ENCODE measurements at regions not wholly inside any gene's neighbourhood (a gene's known extent, or its start where the extent isn't known, plus 50 kb on each side); places are given as distances from the start of the nearest gene placed in this dataset.

DNA sequence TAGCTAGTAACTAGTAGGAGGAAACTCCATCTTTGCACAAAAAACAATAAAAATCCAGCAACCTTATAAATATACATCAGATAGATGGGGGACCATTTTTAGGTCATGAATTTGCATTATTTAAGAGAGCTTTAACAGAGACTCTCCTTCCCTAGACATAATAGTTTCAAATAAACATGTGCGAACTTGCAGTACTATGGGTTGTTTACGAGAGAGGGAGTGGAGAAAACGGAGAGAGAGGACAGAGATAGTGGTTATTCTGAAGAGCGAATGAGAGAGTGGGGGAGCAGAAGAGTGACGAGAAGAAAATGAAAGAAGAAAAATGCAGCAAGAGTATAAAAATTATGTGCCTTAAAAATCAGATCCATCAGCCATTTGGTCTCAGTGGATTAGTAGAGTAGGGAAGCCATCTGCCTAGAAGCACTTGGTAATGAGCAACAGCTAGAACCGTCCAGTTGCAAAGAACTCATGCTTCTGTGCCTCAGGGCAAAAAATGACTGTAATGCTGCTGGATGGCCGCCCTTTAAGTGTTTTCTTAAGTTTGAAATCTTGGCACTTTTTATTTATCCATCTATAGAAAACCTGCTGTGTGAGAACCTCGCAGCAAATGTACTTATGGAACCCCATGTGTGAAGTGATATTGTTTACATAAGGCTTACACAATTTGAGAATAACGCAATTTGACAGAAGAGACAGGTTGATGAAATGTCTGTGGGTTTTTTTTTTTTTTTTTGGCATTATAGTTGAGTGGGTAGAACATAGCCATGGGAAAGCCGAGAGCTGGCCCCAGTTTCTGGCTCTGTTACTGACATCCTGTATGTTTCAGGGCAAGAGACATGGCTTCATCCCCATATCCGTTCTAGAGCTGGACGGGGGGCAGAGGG is 95.6 kb upstream of the ZNF608 start:
- DNase-seq: peak; percentile 24

DNA sequence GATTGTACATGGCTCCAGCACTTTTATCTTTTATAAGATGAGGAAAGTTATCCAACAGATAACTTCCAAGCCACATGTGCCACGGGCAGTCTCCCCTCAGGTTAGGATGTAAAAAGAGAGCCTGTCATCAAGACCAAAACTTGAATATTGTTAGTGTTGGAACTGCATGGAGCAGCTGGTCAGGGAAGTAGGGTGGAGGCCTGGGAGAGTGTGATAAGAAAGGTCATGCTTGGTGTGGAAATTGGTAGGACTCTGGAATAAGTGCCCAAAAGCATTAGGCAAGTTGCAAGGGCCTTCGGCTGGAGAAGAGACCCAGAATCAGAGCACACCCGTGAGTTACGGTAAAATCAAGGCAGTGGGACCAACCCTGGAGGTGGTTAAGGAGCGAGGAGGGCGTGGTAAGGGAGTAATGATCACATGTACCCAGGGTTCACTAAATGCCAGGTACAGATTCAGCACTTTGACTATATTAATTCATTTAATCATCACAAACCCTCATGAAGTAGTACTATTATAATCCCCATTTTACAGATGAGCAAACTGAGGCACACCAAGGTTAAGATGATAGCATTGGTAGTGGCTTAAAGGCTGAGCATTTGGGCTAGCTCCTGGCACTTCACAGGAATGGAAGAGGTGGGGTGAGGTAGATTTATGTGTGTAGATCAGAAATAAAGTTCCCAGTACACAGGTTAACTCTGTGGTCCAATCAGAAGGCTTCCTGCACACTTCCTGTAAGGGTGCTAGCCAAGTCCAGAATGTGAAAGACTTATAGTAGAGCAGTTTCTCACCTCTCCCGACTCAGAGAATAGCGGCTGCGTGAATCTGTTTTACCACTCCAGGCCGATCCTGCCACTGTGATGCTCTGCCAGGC is 96.5 kb upstream of the ZNF608 start:
- no peak for DNase-seq

DNA sequence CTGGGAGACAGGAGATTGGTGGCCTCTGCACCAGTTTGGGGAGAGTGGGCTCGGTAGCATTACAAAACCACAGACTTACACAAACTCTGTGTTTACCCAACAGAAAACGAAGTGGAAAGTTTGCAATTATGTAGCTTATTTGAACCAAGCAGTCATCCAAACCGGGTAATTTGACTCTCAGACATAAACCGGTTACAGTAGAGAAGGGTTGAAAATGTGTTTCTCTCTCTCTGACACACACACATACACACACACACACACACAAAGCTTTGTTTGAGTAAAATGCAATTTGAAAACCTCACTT is 97.1 kb upstream of the ZNF608 start:
- peak; percentile 7 for DNase-seq

DNA sequence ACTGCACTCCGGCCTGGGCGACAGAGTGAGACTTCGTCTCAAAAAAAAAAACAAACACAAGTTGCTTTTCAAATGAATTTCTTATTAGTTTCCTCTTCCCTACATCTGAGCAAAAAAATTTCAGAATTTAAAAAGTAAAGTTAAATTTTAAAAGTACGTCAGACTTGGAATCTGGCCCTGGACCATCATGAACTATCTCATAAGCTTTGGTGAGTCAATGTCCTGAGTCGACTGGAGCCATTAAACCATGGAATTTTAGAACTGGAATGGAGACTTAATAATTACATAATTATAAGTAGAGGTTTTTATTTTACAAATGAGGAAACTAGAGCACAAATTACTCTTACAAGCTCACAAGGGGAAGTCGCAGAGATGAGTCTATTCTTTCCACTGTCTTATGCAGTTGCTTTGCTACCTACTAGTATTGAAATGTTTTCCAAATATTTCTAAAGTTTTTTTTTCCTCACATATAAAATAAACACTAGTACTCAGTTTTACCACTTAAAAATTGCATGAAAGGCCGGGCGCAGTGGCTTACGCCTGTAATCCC is 98.0 kb upstream of the ZNF608 start:
- no peak for DNase-seq

DNA sequence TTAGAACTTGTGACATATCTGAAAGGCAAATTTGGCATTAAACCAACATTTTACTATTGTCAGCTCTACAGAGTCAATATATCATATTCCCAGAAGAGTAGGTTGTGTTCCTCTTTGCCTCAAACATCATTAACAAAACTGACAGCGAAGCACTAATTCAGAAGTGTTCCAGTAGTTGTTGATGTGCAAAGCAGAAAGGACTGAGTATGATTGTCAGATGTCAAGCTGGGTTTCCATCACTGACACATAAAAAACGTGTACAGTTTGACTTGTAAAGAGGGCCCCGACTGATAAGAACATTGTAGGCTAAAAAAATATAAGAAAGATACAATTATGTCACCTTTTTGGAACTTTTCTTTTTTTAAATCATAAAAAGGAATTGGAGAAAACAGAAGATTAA is 101.5 kb upstream of the ZNF608 start:
- no peak for DNase-seq

DNA sequence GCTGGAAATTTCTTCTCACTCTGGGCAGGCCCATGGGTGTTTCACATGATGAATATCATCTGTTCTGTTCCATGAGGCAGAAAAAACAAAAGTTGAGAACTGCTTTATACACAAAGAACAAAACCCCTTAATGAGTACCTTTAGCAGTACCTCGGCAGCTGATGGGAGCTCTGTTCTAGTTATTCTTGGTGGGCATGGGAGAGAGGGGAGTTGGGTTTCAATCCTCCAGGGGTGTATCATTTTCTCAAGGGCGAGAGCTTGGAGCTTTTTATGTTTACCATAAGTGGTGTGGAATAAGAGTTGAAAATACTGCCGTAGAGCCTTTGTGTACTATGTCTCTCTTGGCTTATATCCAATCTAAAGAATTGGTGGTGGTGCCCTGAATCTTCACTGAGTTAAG is 103.3 kb upstream of the ZNF608 start:
- no peak for DNase-seq

DNA sequence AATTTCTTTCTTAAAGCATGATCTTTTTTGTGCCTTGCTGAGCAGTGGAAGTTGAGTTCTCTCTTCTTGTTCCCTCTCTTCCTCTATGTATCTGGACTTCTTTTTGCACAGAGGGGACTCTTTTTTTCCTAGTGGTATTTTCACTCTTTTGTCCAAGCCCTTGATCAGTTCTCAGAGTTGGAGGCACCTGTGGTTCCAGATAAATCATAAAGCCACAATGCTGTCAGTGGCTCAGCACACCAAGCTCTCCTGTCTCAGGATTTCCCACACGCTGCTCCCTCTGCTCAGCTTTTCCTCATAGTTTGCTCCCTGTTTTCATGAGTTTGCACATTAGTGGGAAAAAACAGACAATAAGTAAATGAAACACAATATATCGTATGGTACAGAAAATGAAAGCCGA is 110.3 kb upstream of the ZNF608 start:
- no peak for DNase-seq

DNA sequence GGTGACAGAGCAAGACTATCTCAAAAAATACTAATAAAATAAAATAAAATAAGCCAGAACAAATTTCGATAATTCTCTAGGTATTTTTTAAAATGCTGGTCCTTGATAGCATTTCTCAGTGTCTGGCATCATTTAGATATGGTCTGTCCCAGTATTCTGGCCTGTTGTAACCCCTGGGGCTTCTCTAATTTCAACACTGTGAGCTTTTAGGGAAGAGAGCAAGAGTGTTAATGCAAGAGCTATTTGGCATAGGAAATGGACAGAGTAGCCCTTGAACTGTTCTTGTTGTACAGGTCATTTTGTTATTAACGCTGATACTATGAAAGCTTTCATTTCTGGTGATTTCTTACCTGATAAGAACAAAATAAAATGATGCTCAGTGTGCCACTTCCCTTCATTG is 112.2 kb upstream of the ZNF608 start:
- no peak for DNase-seq

DNA sequence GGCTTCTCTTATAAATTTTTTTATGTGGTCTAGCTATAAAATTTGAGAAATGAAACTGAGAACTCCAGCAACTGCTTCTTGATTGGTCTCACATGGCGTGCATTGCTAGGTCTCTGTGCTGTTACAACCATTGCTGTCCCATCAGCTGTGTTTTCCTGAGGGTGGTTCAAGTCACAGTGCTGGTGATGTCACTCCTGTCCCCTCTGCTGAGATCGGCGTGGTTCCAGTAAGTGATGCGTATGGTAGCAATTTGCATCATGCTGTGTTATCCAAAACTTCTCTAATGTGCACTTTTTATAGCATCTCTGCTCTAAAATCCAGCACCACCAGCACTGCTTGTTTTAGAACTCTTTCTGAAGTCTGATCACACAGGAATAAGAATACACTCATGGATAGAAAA is 112.6 kb upstream of the ZNF608 start:
- DNase-seq: no peak

DNA sequence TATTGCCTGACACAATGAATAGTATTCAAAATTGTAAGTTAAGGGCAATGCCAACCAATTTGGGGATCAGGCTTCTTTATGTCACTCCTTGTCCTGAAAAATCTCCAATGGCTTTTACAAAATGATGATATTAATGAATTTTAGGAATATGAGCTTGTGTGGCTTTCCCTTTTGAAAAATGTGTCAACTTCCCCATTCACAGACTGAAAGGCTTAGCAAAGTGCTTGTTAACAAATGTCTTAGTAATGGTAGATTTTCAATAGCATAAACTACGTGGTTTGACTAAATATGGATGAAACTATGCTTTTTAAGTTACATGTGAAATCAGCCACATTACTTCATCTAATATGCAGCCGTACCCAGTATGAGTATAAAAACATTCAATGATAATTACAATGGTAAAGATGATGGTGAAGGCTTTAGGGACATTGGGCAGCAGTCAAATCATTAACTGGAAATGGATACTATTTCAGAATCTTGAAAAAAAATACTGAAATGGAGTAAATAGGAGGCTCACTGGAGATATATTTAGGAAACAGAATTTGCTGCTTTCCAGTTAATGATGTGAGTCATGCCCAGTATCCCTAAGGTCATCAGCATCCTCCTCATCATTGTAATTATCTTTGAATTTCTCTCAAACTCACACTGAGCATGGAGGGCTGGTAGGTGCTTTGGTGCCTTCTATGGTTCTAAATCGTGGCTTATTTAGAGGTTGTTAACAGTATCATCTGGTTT is 113.3 kb upstream of the ZNF608 start:
- no peak for DNase-seq

DNA sequence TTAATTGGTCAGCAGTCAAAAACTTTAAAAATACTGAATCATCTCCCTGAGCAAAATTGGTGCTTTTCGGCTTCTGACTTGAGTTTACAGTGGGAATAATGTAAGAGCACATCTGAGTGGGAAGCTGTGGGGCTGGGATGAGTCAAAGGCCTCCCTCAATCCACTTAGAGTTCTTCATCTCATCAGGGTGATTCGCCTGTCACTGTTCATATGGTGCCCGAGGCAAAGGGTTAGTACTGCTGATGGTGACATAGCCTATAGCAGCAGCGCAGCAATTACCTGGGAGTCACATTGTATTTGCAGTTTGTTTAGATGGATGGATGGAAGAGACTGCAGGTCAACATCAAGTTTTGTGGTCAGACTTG is 113.8 kb upstream of the ZNF608 start:
- DNase-seq: no peak

DNA sequence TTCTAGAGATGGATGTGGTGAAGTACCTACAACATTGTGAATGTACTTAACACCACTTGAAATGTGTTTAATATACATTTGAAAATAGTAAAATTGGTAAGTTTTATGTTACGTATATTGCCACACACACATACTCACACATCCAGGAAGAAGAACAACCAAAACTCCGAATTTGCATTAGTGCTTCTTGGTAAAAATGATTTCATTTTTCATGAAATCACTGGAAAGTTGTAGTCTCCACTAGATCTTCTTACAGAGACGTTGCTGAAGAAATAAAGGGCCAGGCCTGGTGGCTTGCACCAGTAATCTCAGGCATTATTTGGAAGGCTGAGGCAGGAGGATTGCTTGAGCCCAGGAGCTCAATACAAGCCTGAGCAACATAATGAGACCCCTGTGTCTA is 118.6 kb upstream of the ZNF608 start:
- DNase-seq: no peak

DNA sequence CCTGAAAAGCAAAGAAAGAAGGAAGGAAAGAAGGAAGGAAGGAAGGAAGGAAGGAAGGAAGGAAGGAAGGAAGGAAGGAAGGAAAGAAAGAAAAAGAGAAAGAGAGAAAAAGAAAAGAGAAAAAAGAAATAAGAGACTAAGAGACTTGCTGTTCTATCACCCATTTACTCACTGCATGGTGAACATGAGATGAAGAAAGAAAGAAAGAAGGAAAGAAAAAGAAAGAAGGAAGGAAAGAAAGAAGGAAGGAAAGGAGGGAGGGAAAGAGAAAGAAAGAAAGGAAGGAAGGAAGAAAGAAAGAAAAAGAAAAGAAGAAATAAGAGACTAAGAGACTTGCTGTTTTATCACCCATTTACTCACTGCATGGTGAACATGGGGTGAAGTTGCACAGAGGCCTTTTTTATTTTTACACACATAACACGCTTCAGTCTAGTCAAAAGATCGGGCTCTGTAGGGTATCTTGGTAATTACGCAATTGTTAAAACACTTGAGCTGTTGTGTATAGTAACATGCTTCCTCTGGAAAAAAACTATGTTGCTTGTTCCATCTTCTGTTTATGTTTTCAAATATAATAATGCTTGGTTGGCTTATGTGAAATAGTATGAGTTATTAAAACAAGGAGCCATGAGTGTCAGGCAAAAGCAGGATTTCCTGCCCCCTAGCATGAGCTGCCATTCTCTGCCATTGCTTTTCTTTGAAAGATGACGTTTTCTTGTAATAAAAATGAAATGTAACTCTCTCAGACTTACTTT is 119.3 kb upstream of the ZNF608 start:
- peak; percentile 22 for DNase-seq

DNA sequence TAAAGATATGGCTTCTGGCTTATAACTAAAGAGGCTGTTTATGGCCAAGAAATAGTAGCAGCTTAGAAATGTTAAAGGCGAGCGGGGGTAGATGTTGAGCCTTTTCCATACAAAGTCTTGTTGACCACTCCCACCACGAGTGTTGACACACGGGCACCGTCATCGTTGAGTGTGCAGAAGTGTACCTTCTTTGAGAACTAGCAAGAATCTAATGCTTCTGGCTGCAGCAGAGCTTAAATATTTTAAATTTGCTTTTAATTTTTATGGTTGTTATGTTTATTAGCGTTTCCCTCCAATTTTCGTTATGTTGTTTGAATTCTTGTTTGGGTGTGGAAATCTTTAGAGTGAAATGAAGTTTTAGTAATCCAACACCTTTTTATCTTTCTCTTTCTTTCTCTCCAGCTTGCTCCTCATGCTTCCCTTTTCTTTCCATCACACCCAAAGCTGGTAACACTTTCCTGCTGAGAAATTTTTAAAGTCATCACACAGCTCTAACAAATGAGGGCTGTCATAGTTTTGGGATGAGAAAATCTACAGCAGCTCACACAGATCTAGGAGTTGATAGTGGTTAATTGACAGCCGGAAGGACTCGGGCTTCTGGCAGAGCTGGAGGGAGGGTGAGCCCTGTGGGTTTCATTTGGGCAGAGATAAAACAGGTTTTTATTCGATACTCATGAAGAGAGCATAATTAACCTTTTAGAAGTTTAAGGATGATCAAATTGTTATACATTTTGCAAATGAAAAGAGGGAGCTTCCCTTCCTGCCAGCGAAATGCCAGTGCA is 120.1 kb upstream of the ZNF608 start:
- DNase-seq: peak; percentile 67

DNA sequence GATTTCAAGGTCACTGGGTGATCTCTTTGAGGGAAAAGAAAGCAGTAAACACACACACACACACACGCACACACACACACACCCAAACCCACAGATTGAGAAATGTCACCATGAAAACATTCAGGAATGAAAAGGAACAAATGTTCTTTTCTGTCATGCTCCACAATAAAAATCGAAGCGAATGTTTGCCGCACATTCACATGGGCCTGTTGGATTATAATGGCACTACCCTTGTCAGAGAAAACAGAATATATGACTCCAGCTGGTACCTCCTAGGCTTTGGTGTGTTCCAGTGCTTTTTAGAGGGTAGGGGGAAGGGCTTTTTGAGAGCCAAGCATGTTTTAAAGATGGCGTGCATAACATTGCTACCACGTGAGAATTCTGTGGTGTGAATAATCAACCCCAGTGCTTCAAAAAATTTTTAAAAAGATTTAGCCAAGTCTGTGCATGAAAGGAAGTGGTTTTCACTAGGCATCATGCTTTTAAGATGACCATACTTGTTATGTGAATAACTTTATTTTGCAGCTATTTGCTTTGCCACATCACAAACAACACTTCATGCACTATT is 120.8 kb upstream of the ZNF608 start:
- peak; percentile 31 for DNase-seq

DNA sequence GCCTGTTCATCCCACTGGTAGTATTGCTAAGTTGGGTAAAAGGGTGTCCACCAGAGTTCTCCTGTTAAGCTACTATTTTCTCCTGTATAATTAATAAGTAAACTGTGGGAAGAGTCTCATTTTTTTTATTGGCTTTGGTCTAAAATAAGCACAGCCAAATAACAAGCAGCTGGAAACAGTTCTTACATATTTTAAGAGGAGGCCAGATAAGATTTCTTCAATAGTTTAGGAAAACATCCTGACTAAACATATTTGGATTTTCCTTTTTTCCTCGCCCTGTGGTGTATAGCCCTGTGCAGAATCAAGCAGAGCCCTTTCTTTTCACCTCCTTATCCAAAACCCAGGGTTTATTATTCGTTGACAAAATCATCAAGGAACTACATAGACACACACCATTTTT is 122.2 kb upstream of the ZNF608 start:
- DNase-seq: no peak

DNA sequence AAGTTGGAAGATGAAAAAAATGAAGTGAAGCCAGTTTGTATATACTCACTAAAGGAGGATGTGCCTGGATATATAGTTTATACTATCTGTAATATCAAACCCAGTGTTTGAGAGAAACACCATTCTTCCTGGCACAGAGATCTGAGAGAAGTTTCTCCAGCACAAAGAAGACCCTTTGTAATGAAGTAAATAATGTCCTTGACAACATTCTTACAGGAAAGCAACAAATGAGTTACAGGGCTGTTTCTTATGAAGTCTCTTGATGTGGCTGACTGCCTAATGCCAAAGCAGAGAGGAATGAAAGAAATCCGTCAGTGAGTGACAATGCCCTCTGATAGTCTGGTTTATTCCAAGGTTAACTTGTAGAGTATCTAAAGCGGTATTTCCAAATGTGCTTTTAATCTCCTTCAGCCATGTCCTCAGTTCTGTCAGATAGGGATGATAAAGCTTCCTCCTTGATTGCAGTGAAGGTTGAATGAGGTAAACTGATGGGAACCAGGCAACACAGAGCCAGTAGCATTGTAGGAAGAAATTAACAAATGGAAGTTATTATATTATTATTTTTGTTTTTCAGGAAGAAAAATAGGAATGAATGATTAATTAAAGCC is 123.1 kb upstream of the ZNF608 start:
- DNase-seq: no peak

DNA sequence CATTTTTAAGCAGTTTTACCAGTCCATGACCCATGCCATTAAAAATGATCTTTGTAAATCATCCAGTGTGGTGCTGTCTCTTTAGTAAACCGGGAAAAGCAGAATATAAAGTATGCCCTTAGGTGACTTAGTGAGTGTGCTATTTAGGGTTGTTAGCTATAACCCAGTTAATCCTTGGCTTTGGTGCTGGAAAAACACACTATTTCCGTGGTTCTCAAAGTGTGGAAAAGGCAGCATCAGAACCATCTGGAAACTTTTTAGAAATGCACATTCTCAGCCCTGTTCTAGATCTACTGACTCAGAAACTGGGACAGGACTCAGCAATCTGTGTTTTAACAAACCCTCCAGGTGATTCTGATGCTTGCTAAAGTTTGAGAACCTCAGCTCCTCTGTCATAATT is 123.6 kb upstream of the ZNF608 start:
- no peak for DNase-seq

DNA sequence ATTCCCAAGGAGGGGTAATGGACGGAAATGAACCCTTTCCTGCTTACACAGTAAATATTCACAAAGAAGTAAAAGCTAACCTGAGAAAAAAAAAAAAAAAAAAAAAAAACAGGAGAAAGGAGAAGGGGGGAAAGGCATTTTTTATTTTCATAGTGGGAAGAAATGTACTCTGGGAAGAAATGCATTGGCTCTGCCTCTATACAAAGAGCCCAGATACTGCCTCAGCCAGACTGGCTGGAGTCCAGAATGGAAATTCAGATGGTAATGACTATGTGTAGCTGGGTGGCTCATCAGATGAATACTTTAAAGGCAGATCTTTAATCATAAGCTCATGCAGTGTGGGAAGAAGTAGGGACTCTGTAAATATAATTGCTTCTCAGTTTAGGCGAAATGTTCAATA is 124.9 kb upstream of the ZNF608 start:
- DNase-seq: no peak

DNA sequence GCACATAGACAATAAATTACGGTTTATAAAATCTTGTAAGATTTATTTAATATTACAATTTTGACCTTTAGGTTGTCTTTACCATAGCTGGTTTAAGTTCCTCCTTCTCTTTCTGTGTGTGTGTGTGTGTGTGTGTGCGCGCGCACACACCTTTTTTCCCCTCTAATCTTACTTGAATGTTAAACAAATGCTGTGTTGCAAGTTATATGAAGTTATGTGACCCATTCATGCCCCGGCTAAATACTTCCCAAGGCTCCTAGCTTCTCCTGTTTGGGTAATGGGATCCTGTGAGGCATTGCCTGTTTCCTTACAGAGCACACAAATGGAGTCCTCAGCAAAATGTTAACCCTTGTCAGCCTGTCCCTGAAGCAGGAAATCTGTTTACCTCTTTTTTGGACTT is 125.6 kb upstream of the ZNF608 start:
- DNase-seq: no peak

DNA sequence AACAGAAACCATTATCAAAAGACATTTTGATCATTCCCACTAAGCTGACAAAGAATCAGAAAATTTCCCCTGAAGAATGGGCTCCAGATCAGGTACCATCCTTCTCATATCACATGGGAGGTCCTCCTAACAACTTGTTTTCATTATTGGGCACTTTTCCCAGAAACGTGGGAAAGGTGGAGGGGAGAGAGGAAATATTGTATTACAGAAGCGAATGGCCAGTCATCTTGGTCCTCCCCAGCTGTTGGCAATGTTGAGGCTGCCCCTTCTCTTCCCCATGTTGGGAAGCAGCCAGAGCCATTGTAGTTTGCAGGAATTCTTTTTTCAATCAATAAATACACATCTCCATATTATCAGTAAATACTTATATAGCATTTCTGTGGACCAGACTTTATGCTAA is 126.2 kb upstream of the ZNF608 start:
- no peak for DNase-seq
